Lower lobe of right lung (tissue), 2 donors: ENCODE measurements at regions not wholly inside any gene's neighbourhood (a gene's known extent, or its start where the extent isn't known, plus 50 kb on each side); places are given as distances from the start of the nearest gene placed in this dataset.

Source experiments
- ATAC-seq, 2 donors: fragments of 200-7000 bp; cut with Tn5 transposase; one replicate each; pipeline ENCODE4 v1.9.1; 2020 to 2022; ENCODE audit warnings: mild to moderate bottlenecking in 2 of 2, moderate library complexity in 2 of 2
- DNase-seq: peaks from one replicate; pipeline ENCODE4 v3.0.0-alpha.2; 2020
- H3K27ac ChIP-seq: fragments of 200-600 bp; one replicate; pipeline ENCODE4 v1.8.0; 2022
- H3K27me3 ChIP-seq: fragments of 200-600 bp; one replicate; pipeline ENCODE4 v1.8.0; 2022; ENCODE audit warnings: low read depth
- H3K36me3 ChIP-seq: fragments of 200-600 bp; one replicate; pipeline ENCODE4 v1.8.0; 2022; ENCODE audit warnings: mild to moderate bottlenecking
- H3K4me1 ChIP-seq: fragments of 200-600 bp; one replicate; pipeline ENCODE4 v1.8.0; 2022
- H3K4me3 ChIP-seq: fragments of 200-600 bp; one replicate; pipeline ENCODE4 v1.8.0; 2022; ENCODE audit warnings: mild to moderate bottlenecking
- H3K9me3 ChIP-seq: fragments of 200-600 bp; one replicate; pipeline ENCODE4 v1.8.0; 2022
- CTCF ChIP-seq: fragments of 200-600 bp; IDR thresholded peaks from one replicate; pipeline ENCODE4 v1.8.0; 2022; ENCODE audit warnings: antibody characterized with exemption, mild to moderate bottlenecking
- intact Hi-C: fragments of 100-400 bp; cut with DNase I; formaldehyde crosslinking; loops from one replicate; pipeline ENCODE4 v1.11.0; 2022
- donor health status: DM: no; HTN: yes; CAD: no; lungs with severe emphysema.

GRCh38 chr17:52740006-52740405 is 581.5 kb upstream of the CA10 start:
- TF ChIP-seq CTCF, result no peak
- no peak overlapping the region for H3K27ac ChIP-seq
- intact Hi-C loops, result no loop called here
- H3K4me1 ChIP-seq, result no peaks in the 10 kb centered on the region
- H3K9me3 ChIP-seq, result no peaks in the 10 kb centered on the region
- H3K27me3 ChIP-seq, result no peaks in the 10 kb centered on the region
- ATAC-seq (no peak), DNase-seq (no peak)
- H3K36me3 ChIP-seq, result no peaks in the 10 kb centered on the region
- no peak overlapping the region for H3K4me3 ChIP-seq

- ATAC-seq (no peak), DNase-seq (no peak)
- Histone ChIP-seq H3K9me3 (no peaks in the 10 kb centered on the region), H3K4me3 (no peak overlapping the region), H3K27ac (no peak overlapping the region), H3K36me3 (no peaks in the 10 kb centered on the region), H3K4me1 (no peaks in the 10 kb centered on the region), H3K27me3 (no peaks in the 10 kb centered on the region)
- intact Hi-C loops, result no loop called here
- no peak for TF ChIP-seq CTCF
Measured at GRCh38 chr17:52738791-52739190, 580.3 kb upstream of the CA10 start.

- DNase-seq, result no peak
Measured at GRCh38 chr17:52737071-52737470, 578.6 kb upstream of the CA10 start.

GRCh38 chr17:52732841-52733240 is 574.3 kb upstream of the CA10 start:
- Histone ChIP-seq H3K27me3 (no peaks in the 10 kb centered on the region), H3K4me3 (no peak overlapping the region), H3K4me1 (no peaks in the 10 kb centered on the region), H3K9me3 (no peaks in the 10 kb centered on the region), H3K36me3 (no peaks in the 10 kb centered on the region), H3K27ac (no peak overlapping the region)
- TF ChIP-seq CTCF, result no peak
- intact Hi-C loops, result no loop called here
- DNase-seq (no peak), ATAC-seq (no peak)

More at GRCh38 chr17:52737071-52737470, 578.6 kb upstream of the CA10 start:
- no peaks in the 10 kb centered on the region for H3K27me3 ChIP-seq
- no peaks in the 10 kb centered on the region for H3K36me3 ChIP-seq
- intact Hi-C loops, result no loop called here
- TF ChIP-seq CTCF, result no peak
- no peak for ATAC-seq
- H3K4me1 ChIP-seq, result no peaks in the 10 kb centered on the region
- H3K9me3 ChIP-seq, result no peaks in the 10 kb centered on the region
- H3K27ac ChIP-seq, result no peak overlapping the region
- H3K4me3 ChIP-seq, result no peak overlapping the region

- no peak overlapping the region for H3K4me3 ChIP-seq
- DNase-seq (no peak), ATAC-seq (no peak)
- H3K36me3 ChIP-seq, result no peaks in the 10 kb centered on the region
- no peaks in the 10 kb centered on the region for H3K27me3 ChIP-seq
- no peaks in the 10 kb centered on the region for H3K9me3 ChIP-seq
- H3K27ac ChIP-seq, result no peak overlapping the region
- intact Hi-C loops, result no loop called here
- H3K4me1 ChIP-seq, result no peaks in the 10 kb centered on the region
- TF ChIP-seq CTCF, result no peak
Measured at GRCh38 chr17:52724578-52724977, 566.1 kb upstream of the CA10 start.

- Histone ChIP-seq H3K36me3 (no peaks in the 10 kb centered on the region), H3K4me1 (no peaks in the 10 kb centered on the region), H3K4me3 (no peak overlapping the region), H3K9me3 (no peaks in the 10 kb centered on the region), H3K27ac (no peak overlapping the region), H3K27me3 (no peaks in the 10 kb centered on the region)
- ATAC-seq (no peak), DNase-seq (no peak)
- intact Hi-C loops, result no loop called here
- no peak for TF ChIP-seq CTCF
Measured at GRCh38 chr17:52721910-52722309, 563.4 kb upstream of the CA10 start.
